ENCODE measurements at regions not wholly inside any gene's neighbourhood (a gene's known extent, or its start where the extent isn't known, plus 50 kb on each side); places are given as distances from the start of the nearest gene placed in this dataset.

GRCh38 chr10:71141528-71141927, 70.8 kb upstream of the UNC5B start:
- TF ChIP-seq CTCF (optimal IDR thresholded peaks at IDR 0.05 in 1 of 3, IDR thresholded peaks at IDR 0.05 in 1 of 3, conservative IDR thresholded peaks at IDR 0.05 in 1 of 3; ENCODE audit: extremely low read depth in 1 of 3, insufficient read depth in 2 of 3, low read length in 3 of 3) = no peak
- TF ChIP-seq EZH2 (IDR thresholded peaks at IDR 0.05; ENCODE audit: low read length) = no peak

All from keratinocyte (primary cell).